ENCODE measurements at regions not wholly inside any gene's neighbourhood (a gene's known extent, or its start where the extent isn't known, plus 50 kb on each side); places are given as distances from the start of the nearest gene placed in this dataset.
"Not testable (repeated sequence)": the region's sequence is repeated elsewhere in the genome, so short reads cannot be mapped to it uniquely, and the experiment has no call there.

GRCh38 chrX:140318296-140318695, 186.6 kb downstream of the SOX3 start:
- no peak for DNase-seq

GRCh38 chrX:140317462-140317861, 187.4 kb downstream of the SOX3 start:
- no peak for DNase-seq

GRCh38 chrX:140298960-140299825, 205.7 kb downstream of the SOX3 start:
- no peak for DNase-seq

DNA sequence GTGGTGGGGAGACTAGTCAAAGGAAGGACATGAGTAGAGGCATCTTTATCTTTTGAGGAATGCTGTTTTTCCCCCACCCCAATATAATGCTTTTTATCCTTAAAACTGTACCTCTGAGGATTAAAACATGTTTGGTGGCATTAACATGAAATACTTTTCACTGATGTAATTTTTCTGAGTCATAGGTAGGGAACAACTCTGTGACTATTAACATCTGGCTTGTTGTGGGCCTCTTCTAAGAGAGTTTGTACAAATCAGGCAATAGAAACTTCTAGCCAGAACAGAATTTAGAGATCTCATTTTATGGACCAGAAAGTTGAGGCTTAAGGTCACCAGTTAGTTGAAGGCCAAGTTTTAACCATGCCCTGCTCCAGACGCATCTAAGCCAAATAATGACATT, 207.6 kb downstream of the SOX3 start:
- DNase-seq, result no peak

DNA sequence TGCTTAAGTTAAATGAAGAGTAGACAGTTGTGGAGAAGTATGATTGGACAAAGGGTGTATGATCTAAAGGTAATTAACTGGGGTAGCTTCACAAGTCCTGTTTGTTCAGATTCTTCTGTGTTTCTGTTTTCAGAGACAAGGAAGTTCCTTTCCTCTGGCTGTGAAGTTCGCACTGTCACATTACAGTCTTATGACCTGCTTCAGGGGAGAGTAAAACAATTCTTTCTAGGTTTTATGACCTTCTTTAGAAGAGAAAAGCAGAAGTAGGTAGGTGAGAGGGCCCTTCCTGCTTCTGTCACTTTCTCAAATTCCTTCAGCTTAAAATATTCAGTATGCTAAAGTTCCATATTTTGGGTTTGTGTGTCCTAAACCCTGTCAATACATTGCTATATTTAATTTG, 211.9 kb downstream of the SOX3 start:
- DNase-seq, result no peak

- no peak for DNase-seq
These were observed 212.7 kb downstream of the SOX3 start for GRCh38 chrX:140292188-140292587.

GRCh38 chrX:140274811-140275525, 229.9 kb downstream of the SOX3 start:
- DNase-seq, result no peak

DNA sequence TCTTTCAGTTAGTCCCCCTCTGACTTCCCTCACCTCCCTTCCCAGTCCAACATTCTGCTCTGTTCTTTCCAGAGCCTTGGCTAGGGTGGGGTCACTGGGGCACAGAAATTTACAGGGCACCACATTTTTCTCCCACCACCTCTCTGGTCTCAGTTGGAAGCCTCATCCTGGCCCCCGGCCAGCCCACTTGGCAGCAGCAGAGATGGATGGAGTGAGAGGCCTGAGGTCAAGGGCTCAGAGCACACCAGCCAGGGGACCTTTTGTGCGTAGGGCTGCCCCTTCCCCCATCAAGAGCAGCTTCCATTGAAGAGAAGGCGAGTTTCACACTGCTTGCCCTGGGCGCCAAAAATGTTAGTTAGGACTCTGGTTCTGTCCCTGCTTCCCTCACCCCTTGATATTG, 230.9 kb downstream of the SOX3 start:
- no peak for DNase-seq

- DNase-seq, result no peak
These were observed 254.5 kb downstream of the SOX3 start for GRCh38 chrX:140250391-140250790.

DNA sequence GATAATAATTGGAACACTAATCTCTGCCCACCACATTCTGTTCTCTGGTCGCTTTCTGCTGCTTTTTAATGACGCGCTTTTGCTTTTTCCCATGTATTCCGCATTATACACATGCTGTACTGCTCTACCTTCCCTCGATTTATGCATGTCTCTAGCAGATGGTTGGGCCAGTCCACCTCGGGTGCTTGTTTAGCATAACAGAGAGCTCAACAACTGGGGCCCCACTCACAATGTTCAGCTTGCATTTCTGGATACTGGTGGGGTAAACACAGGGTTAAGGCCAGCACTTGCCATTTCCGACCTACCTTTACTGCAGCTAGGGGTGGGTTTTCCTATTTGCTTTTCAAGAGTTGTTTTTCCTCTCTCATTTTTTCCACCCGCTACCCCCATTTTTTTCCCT, 255.8 kb downstream of the SOX3 start:
- DNase-seq, result no peak

DNA sequence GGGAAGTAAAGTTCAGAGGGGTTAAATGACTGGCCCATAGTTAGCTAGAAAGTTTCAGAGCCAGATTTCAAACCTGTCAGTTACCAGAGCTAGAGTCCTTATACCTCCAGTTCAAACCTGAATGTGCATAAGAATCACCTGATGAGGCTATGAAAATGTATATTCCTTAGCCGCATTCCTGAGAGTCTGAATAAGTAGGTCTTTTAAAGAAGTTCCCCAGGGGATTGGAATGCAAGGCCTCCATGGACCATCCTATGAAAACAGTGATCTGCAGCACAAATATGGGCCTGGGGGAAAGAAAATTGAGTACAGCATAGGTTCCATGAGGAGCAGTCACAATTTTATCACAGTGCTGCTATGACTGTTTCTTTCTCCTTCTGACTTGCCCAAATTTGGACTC, 263.9 kb upstream of the CXorf66 start:
- DNase-seq, result no peak

GRCh38 chrX:140226037-140226436, 260.7 kb upstream of the CXorf66 start:
- not testable (repeated sequence) for DNase-seq

DNA sequence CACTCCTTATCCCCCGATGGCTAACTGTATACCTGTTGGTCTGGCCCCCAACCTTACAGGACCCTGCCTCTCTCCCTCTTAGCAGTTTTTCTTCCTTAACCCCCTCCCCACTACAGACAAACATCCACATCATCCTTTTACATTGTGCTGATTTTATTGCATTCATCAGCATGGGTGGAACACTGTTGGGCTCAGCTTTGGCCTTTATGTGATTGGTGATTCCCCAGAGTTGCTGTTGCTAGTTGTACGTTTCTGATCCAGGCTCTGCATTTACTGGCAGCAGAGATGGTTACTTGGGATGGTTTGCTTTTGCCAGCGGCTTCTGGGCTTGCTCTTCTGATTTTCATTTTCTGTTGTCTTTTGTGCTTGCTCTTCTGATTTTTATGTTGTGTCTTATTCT, 250.6 kb upstream of the CXorf66 start:
- not testable (repeated sequence) for DNase-seq

DNA sequence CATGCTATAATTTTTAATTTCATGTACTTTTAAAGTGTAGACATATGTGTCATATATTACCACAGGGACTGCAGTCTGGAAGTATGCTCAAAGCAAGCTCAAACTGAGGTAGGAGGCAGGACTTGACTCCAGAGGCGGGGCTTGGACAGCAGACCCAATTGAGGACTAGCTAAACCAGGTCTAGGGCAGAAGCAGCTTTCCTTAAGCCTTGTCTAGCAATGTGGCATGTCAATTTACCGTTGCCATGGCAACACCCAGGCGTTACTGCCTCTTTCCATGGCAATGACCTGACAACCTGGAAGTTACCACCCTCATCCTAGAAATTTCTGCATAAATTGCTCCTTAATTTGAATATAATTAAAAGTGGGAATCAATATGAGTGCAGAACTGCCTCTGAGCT, 249.2 kb upstream of the CXorf66 start:
- DNase-seq, result not testable (repeated sequence)

DNA sequence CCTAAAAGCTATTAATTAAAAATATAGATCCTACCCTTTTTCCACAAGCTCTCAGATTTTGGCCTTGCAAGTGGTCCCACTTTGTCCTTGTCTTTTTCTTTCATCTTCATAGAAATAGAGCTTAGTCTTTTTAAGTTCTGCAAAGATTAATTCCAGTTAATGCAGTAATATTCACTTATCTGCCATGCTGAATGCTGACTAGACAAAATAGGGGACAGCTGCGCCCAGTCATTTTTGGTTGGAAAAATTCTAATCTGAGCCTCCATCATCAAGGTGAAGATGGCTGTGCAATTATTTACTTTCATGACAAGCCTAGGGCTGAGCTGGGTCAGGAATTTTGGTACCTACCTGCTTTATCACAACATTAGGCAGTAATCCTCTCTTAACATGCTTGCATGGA, 241.3 kb upstream of the CXorf66 start:
- DNase-seq, result no peak

GRCh38 chrX:140190441-140191108, 225.3 kb upstream of the CXorf66 start:
- no peak for DNase-seq

DNA sequence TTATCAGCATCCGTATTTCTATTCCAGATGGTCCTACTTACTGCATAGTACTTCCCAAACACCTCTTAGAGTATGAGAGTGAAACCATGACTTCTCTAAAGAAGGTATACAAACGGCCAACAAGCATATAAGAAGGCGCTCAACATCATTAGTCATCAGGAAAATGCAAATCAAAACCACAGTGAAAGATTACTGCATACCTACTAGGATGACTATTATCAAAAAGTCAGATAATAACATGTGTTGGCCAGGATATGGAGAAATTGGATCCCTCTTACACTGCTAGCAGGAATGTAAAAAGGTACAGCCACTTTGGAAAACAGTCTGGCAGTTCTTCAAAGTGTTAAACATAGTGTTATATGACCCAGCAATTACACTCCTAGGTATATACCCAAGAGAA, 215.3 kb upstream of the CXorf66 start:
- DNase-seq, result no peak

DNA sequence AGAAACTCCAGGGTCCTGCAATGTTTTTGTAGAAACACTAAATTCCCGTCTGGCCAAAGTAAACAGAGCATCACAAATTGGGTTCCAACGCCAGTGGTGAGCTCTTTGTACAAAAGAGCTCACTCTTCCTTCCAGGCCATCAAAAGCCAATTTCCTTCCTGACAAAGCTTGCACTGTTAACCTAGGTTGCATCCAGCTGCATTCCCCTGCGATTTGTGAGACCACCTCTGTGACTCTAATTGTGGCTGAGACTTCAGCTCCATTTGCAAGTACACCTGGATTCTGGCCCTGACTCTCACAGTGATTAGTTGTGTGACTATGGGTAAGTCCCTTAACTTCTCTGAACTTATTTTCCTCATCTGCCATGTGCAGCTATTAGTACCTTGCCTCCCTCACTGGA, 212.5 kb upstream of the CXorf66 start:
- no peak for DNase-seq

GRCh38 chrX:140172401-140172800, 207.1 kb upstream of the CXorf66 start:
- no peak for DNase-seq

GRCh38 chrX:140167551-140167950, 202.2 kb upstream of the CXorf66 start:
- DNase-seq, result no peak

- no peak for DNase-seq
These were observed 200.5 kb upstream of the CXorf66 start for GRCh38 chrX:140165849-140166248.

DNA sequence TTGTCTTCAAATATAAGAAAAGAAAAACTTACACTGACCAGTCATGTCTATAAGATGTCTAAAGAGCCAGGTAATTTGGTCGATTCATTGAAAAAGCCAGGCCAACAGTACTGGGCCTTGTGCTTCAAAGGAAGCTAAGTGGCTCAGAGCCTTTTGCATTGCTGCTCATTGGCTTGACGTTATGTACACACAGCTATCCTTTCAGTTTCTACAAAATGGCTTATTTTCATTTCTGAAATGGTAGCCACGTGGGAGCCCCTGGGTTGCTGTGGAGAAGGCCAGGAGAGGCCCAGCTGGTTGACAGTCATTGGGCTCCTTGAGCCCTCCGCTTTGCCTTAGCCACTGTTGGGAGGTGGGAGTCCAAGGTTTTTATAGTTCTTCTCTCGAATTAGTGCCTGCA, 199.1 kb upstream of the CXorf66 start:
- no peak for DNase-seq

DNA sequence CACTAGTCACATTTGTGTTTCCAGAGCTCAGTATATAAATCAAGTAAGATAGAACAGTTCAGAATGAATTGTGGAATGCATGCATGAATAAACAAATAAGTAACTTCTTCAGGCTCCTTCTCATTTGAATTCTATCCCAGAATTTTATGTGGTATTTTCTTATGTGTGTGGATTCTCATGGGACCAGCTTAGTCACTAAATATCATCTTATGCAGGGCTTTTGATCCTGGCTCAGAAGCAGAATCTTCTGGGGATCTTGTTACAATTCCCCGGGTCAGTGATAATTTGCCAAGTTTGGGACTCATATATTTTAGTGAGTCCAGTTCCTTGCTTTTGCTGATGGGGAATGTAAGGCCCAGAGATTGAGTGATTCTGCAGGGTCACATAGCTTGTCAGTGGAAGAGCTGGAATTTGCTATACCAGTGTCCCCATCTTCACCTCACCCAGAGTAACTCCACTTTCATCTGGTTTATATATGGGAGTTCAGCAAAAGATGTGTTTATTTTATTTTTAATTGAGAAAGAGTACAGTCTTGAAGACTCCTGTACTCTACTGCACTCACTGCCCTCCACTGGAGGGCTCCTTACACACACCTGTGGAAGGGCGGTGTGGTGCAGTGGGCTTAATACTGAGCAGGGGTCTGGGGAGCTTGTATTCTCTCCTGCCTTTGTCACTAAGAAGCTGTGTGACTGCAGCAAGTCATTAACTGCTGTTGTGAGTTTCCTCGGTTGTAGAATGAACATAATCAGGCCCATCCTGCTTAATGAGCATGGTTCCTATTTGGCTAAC, 198.2 kb upstream of the CXorf66 start:
- no peak for DNase-seq

Data from activated CD4-positive, alpha-beta T cell treated with anti-CD3 and anti-CD28 coated beads, Interleukin-2, Interleukin-6, amounts not matched to agents 100 ng/mL and 50 ng/mL, durations not matched to agents 16 hours and 8 hours (primary cell).